Uterus (tissue), 2 donors: ENCODE measurements at regions not wholly inside any gene's neighbourhood (a gene's known extent, or its start where the extent isn't known, plus 50 kb on each side); places are given as distances from the start of the nearest gene placed in this dataset.

Experiments
- POLR2A ChIP-seq, 2 donors: fragments of 450-650 bp; IDR thresholded peaks; one replicate each; pipeline ENCODE4 v1.6.1; 2016; ENCODE audit warnings: antibody characterized with exemption in 2 of 2, mild to moderate bottlenecking in 1 of 2, moderate library complexity in 1 of 2
- TF ChIP-seq, protein P1 (sequence below), 4 experiments: fragments of 200-600 bp in 2 of 4; fragments of 450-650 bp in 2 of 4; sonication (generic) in 2 of 4; IDR thresholded peaks; one replicate each; pipeline ENCODE4 v1.5.1; 2016 to 2019; ENCODE audit warnings: antibody characterized with exemption in 4 of 4, mild to moderate bottlenecking in 2 of 4, moderate library complexity in 1 of 4

GRCh38 chr9:82673919-82674318, 389.0 kb downstream of the RASEF start:
- TF ChIP-seq, protein P1, sequence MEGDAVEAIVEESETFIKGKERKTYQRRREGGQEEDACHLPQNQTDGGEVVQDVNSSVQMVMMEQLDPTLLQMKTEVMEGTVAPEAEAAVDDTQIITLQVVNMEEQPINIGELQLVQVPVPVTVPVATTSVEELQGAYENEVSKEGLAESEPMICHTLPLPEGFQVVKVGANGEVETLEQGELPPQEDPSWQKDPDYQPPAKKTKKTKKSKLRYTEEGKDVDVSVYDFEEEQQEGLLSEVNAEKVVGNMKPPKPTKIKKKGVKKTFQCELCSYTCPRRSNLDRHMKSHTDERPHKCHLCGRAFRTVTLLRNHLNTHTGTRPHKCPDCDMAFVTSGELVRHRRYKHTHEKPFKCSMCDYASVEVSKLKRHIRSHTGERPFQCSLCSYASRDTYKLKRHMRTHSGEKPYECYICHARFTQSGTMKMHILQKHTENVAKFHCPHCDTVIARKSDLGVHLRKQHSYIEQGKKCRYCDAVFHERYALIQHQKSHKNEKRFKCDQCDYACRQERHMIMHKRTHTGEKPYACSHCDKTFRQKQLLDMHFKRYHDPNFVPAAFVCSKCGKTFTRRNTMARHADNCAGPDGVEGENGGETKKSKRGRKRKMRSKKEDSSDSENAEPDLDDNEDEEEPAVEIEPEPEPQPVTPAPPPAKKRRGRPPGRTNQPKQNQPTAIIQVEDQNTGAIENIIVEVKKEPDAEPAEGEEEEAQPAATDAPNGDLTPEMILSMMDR (IDR thresholded peaks at IDR 0.05) = no peak
- no peak for TF ChIP-seq POLR2A (IDR thresholded peaks at IDR 0.05)
